Large intestine (tissue), 3 donors: ENCODE measurements at regions not wholly inside any gene's neighbourhood (a gene's known extent, or its start where the extent isn't known, plus 50 kb on each side); places are given as distances from the start of the nearest gene placed in this dataset.
"Not testable (repeated sequence)": the region's sequence is repeated elsewhere in the genome, so short reads cannot be mapped to it uniquely, and the experiment has no call there.

Source experiments
- DNase-seq, 2 donors: peaks; one replicate each; pipeline versions ENCODE4 v3.0.0 to v3.0.0-alpha.2; 2013
- H3K27ac ChIP-seq: one replicate; pipeline ENCODE4 v1.5.1; 2013; ENCODE audit warnings: low read length
- H3K27me3 ChIP-seq: 2 replicates; pipeline ENCODE4 v1.6.1; 2013; ENCODE audit warnings: low read length; ENCODE audit not compliant: control insufficient read depth, insufficient read depth
- H3K36me3 ChIP-seq: 2 replicates; pipeline ENCODE4 v1.6.1; 2013; ENCODE audit warnings: low read length; ENCODE audit not compliant: control insufficient read depth, insufficient read depth
- H3K4me1 ChIP-seq: one replicate; pipeline ENCODE4 v1.6.1; 2013; ENCODE audit warnings: low read length; ENCODE audit not compliant: control insufficient read depth, insufficient read depth
- H3K4me3 ChIP-seq: one replicate; pipeline ENCODE4 v1.5.1; 2013; ENCODE audit warnings: low read length
- H3K9me3 ChIP-seq: one replicate; pipeline ENCODE4 v1.6.1; 2013; ENCODE audit warnings: mild to moderate bottlenecking, low read depth, low read length, moderate library complexity; ENCODE audit not compliant: control insufficient read depth
- WGBS: methylation state at CpG from one replicate; pipeline ENCODE4 v1.1.5; 2013; ENCODE audit warnings: low lambda C conversion rate; ENCODE audit not compliant: insufficient coverage; 5-methylcytosine and 5-hydroxymethylcytosine counted together

DNA sequence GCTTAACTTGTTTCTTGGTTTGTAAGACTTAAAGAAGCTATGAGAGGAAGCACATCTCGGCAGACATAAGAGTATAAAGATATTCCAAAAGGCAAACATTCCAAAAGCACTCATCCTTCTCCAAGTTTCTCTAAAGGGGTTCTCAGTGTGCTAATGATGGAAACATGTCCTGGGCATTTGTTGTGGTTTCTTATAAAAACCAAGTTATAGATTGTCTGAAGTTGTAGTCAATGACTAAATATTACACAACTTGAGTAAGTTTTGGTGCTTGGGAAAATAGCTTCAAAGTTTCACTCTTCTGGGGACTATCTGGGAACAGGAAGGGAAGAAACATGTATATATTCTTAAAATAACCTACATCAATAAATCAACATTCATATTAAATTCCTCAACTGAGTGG, 128.3 kb upstream of the TBX18 start:
- H3K9me3 ChIP-seq: no peaks in the 10 kb centered on the region
- H3K4me1 ChIP-seq: no peaks in the 10 kb centered on the region
- H3K27ac ChIP-seq: no peak overlapping the region
- no CpG with 5 or more reads among the region's 1 CpG for WGBS
- no peaks in the 10 kb centered on the region for H3K36me3 ChIP-seq
- no peak for DNase-seq
- no peaks in the 10 kb centered on the region for H3K27me3 ChIP-seq
- no peak overlapping the region for H3K4me3 ChIP-seq

DNA sequence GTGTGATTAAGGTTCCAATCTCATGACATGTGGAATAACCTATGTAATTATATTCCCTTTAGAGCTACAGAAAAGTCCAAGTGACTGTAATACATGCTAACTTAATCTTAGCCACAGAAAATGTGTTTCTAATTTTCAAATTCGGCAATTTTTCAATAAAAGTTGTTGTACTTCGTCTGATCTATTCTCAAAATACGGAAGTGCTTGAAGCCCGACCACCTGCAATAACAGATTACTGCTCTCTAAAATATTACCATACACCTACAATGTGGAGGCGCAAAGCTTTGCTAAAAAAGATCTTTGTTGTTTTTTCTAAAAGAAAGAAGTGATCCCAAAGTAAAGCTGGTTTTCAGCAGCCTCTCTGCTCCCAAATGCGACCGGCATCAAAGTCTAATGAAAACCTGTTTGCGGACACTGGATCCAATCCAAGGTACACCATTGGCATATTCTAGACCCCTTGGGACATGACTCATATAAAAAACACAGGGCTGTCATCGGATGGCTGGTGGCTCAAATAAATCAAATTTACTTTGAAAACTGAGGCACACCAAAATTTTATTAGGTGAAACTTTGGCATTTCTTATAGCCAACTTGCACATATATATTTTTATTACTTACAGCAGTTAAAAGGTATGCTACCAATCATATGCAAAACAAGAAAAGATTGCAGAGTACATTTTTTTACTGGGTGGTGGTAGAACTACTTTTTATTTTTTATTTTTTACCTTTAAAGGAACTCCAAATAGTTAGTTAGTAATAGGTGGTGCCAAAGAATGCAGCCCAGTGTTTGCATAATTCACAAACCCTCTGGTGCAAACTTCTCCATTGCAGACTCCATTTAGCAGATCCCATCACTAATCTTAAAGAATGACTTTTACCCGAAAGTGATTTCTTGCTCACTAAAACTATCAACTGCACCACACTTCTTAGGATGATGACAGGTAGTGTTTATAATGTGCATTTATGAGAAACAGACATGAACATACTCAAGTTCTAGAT, 118.7 kb upstream of the TBX18 start:
- no peaks in the 10 kb centered on the region for H3K9me3 ChIP-seq
- H3K4me3 ChIP-seq: no peak overlapping the region
- no peaks in the 10 kb centered on the region for H3K27me3 ChIP-seq
- no peak for DNase-seq
- WGBS: 100% methylated on average over 3 of the region's 10 CpGs
- H3K27ac ChIP-seq: no peak overlapping the region
- no peaks in the 10 kb centered on the region for H3K4me1 ChIP-seq
- H3K36me3 ChIP-seq: no peaks in the 10 kb centered on the region

DNA sequence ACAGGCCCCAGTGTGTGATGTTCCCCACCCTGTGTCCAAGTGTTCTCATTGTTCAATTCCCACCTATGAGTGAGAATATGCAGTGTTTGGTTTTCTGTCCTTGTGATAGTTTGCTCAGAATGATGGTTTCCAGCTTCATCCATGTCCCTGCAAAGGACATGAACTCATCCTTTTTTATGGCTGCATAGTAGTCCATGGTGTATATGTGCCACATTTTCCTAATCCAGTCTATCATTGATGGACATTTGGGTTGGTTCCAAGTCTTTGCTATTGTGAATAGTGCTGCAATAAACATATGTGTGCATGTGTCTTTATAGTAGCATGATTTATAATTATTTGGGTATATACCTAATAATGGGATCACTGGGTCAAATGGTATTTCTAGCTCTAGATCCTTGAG, 115.0 kb upstream of the TBX18 start:
- not testable (repeated sequence) for DNase-seq, H3K27ac ChIP-seq, H3K4me3 ChIP-seq, H3K27me3 ChIP-seq, H3K36me3 ChIP-seq, H3K4me1 ChIP-seq, H3K9me3 ChIP-seq

DNA sequence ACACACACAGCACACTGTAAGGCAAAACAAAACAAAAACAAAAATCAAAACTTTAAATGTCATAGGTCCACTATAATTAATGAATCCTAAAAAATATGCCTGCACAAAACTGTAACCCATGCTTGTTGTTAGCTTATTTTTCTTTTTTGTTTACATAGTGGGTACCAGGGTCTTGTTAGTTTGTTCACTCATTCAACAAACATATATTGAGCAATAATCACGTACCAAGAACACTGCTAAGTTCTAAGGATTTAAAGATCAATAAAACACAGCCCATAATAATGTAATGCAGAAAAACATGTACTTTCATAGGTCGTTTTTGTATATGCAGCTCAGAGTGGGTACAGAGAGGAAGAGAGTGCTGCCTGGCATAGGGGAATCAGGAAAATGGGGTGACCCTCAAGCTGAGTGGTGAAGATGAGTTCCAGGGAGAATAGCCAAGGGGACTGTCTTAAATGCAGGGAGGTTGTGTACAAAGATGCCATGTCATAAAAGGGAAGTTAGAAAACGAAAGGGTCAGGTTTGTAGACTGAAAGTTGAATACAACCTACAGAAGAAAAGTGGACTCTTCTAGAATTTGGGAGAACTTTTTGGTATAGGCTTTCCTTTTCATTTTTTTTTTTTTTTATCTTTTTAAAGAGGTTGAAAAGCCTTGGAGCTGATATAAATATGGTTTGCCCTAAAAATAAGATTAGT, 113.3 kb upstream of the TBX18 start:
- H3K36me3 ChIP-seq: no peaks in the 10 kb centered on the region

DNA sequence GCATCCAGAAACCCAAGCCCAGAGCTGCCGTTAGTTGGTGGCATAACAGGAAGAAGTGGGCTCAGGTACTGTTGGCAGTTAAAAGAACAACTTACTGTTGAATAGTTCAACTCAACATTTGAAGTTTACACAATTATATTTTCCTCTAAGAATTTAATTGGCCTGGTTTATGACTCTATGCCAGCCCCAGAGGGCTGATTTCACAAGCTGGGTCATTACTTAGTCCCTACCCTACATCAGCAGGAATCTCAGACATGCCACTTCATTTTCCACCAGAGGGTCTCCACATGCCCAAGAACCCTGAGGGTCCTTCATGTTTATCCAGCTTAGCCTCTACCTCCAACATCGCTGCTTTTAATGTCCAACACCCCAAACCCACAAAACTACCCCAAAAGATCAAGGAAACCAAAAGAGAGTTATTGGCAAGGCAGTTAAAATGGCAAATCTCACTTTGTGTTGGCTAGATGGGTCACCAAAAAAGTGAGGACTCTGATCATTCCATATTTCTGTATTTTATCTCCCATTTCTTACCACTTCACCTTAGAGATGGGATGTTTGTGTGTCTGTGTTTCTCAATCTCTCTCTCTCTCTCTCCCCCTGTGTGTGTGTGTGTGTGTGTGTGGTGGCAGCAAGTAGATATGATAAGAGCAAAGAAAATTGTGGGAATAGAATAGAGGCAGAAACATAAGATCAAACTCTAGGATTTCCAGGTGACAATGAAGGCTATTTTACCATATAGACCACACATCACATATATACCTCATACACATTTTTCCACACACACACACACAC, 112.5 kb upstream of the TBX18 start:
- WGBS: no CpG with 5 or more reads among the region's 2 CpGs

More for the DNA sequence above, 113.3 kb upstream of the TBX18 start:
- no peaks in the 10 kb centered on the region for H3K27me3 ChIP-seq
- 80% methylated on average over 1 of the region's 3 CpGs for WGBS
- DNase-seq: no peak
- no peaks in the 10 kb centered on the region for H3K4me1 ChIP-seq
- no peak overlapping the region for H3K4me3 ChIP-seq
- no peaks in the 10 kb centered on the region for H3K9me3 ChIP-seq
- H3K27ac ChIP-seq: no peak overlapping the region

DNA sequence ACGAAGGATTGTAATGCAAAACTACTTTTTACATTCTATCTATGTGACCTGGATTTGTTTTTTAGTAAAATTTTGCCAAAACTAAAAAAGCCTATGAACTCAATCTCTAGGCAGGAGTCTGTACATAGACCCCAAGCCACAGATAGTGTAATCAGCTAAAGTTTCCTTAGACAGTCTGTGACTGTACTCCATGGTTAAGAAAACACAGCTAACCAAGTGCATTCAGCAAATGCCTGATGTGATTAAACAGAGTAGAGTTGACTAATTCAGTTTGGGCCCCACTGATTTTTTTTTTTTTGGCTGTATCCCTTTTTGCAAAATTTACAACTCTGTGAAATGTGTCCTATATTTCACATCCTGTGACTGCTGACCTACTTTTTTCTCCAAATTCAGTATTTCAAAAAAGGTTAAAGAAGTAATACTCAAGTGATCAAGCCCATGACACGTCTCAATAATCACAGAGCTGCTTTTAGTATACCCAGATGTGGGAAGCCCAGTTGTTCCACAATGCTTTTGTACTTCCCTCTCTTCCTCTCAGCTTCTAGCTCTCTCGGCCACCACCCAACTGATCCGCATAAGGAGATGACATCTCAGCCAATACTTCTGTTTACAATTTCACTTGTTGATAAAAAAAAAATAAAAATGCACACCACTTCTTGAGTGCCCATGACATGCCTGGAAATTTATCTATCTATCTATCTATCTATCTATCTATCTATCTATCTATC, 108.8 kb upstream of the TBX18 start:
- Histone ChIP-seq H3K4me3 (no peak overlapping the region), H3K27me3 (no peaks in the 10 kb centered on the region), H3K4me1 (no peaks in the 10 kb centered on the region), H3K27ac (no peak overlapping the region), H3K9me3 (no peaks in the 10 kb centered on the region), H3K36me3 (no peaks in the 10 kb centered on the region)
- DNase-seq: no peak
- 83% methylated on average over 2 of the region's 4 CpGs for WGBS

More for the DNA sequence above, 112.5 kb upstream of the TBX18 start:
- no peaks in the 10 kb centered on the region for H3K36me3 ChIP-seq
- no peak overlapping the region for H3K27ac ChIP-seq
- H3K9me3 ChIP-seq: no peaks in the 10 kb centered on the region
- no peaks in the 10 kb centered on the region for H3K27me3 ChIP-seq
- no peaks in the 10 kb centered on the region for H3K4me1 ChIP-seq
- H3K4me3 ChIP-seq: no peak overlapping the region
- DNase-seq: no peak

DNA sequence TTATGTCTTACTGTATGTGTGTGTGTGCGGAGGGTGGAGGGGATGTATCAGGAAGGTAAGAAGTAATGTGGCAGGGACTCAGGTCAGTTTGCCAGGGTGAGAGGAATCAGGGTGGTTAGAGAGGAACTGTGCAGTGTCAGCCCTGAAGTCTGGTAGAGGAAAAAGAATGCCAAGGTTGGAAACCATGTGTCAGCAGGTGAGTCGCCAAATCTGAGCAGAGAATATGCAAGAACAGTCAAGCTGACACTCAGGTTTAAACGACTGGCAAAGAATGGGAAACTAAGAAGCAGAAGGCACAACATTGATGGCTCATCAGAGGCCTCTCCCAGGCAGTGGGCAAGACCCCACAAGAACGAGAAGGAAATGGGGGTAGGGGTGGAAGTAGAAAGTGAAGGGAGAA, 107.5 kb upstream of the TBX18 start:
- WGBS: 86% methylated on average over 3 of the region's 4 CpGs
- Histone ChIP-seq H3K36me3 (no peaks in the 10 kb centered on the region), H3K27me3 (no peaks in the 10 kb centered on the region), H3K27ac (no peak overlapping the region), H3K4me3 (no peak overlapping the region), H3K4me1 (no peaks in the 10 kb centered on the region), H3K9me3 (no peaks in the 10 kb centered on the region)
- DNase-seq: no peak

DNA sequence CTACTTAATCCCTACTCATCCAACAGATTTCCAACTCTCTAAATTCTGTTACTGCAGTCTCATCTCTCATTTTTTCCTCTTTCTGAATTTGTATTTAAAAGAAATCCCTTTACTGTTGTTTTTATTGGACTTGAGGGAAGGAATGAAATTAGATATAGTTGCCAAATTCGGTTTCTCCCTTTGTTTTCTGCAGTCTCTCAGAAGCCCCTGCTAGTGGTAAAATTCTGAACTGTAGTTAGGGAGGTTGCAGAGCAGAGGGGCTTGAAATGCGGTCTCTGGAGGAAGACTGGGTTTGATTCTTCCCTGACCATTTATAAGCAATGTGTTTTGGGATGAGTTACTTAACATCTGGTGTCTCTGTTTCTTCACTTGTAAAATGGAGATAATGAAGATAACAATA, 106.3 kb upstream of the TBX18 start:
- no peak overlapping the region for H3K4me3 ChIP-seq
- H3K36me3 ChIP-seq: no peaks in the 10 kb centered on the region
- H3K27ac ChIP-seq: no peak overlapping the region
- no peaks in the 10 kb centered on the region for H3K9me3 ChIP-seq
- DNase-seq: no peak
- no peaks in the 10 kb centered on the region for H3K4me1 ChIP-seq
- WGBS: 60% methylated on average over 1 of the region's 2 CpGs
- no peaks in the 10 kb centered on the region for H3K27me3 ChIP-seq

DNA sequence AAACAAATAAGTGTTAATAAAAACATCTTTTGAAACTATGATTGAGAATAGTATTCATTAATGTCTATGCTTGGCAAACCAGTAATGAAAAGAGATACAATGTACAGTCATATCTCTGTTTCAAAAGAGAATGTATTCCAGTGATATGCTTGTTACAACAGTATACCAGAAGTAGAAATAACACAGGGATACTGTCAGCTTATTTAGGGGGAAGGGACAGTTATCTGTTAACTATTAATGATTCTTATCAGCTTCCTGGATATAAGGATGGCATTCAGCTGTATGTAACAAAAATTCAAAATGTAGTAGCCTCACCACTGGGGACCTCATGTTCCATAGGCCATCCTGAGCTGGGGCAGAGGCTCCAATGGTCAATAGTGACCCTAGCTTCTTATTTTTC, 103.8 kb upstream of the TBX18 start:
- no peaks in the 10 kb centered on the region for H3K36me3 ChIP-seq
- H3K27me3 ChIP-seq: no peaks in the 10 kb centered on the region
- H3K4me3 ChIP-seq: no peak overlapping the region
- no peaks in the 10 kb centered on the region for H3K9me3 ChIP-seq
- H3K27ac ChIP-seq: no peak overlapping the region
- DNase-seq: no peak
- H3K4me1 ChIP-seq: no peaks in the 10 kb centered on the region

DNA sequence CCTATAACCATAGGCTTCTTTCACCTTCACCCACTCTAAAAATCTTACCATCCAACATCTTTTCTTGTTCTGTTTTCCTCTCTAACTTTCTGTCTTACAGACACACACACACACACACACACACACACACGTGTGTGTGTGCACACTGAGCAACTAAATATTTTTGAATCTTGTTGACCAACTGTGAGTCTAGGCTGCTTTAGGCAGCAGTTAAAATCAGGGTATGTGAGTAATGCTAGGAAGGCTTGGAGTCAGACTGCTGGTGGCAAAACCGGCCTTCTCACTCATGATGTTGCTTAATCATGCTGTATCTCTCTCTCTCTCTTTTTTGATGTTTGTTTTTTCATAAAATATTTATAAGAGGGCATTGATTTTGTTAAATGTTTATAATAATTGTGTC, 103.1 kb upstream of the TBX18 start:
- Histone ChIP-seq H3K36me3 (no peaks in the 10 kb centered on the region), H3K27ac (no peak overlapping the region), H3K4me3 (no peak overlapping the region), H3K9me3 (no peaks in the 10 kb centered on the region), H3K4me1 (no peaks in the 10 kb centered on the region), H3K27me3 (no peaks in the 10 kb centered on the region)
- WGBS: no CpG with 5 or more reads among the region's 2 CpGs
- no peak for DNase-seq
